ENCODE measurements at regions not wholly inside any gene's neighbourhood (a gene's known extent, or its start where the extent isn't known, plus 50 kb on each side); places are given as distances from the start of the nearest gene placed in this dataset.

- peak; percentile 52 for DNase-seq (ENCODE audit: low spot score)
- Histone ChIP-seq H3K27ac (peak overlapping the region; percentile 72 to 92), H3K4me3 (no peak overlapping the region), H3K9me3 (no peaks in the 10 kb centered on the region), H3K27me3 (no peaks in the 10 kb centered on the region), H3K36me3 (no peaks in the 10 kb centered on the region), H3K4me1 (peaks cover 0 to 20% of the 10 kb centered on the region in 2 donors)
- TF ChIP-seq CTCF (IDR thresholded peaks at IDR 0.05) = no peak
Measured at GRCh38 chr10:33800545-33800944, 466.1 kb upstream of the NRP1 start.

- Histone ChIP-seq H3K9me3 (no peaks in the 10 kb centered on the region), H3K27me3 (no peaks in the 10 kb centered on the region), H3K4me3 (no peak overlapping the region), H3K4me1 (peaks cover 0 to 20% of the 10 kb centered on the region in 2 donors), H3K27ac (peak overlapping the region; percentile 72 to 92), H3K36me3 (no peaks in the 10 kb centered on the region)
- peak; percentile 28 for DNase-seq (ENCODE audit: low spot score)
- no peak for TF ChIP-seq CTCF (IDR thresholded peaks at IDR 0.05)
Measured at GRCh38 chr10:33799944-33800323, 465.5 kb upstream of the NRP1 start.

- H3K36me3 ChIP-seq = no peaks in the 10 kb centered on the region
- H3K9me3 ChIP-seq = no peaks in the 10 kb centered on the region
- peak; percentile 36 for DNase-seq (ENCODE audit: low spot score)
- peaks cover 0 to 20% of the 10 kb centered on the region in 2 donors for H3K4me1 ChIP-seq
- H3K4me3 ChIP-seq = no peak overlapping the region
- TF ChIP-seq CTCF (IDR thresholded peaks at IDR 0.05) = no peak
- H3K27ac ChIP-seq = peak overlapping the region; percentile 72 to 92
- H3K27me3 ChIP-seq = no peaks in the 10 kb centered on the region
Measured at GRCh38 chr10:33799281-33799943, 464.9 kb upstream of the NRP1 start.

- H3K27ac ChIP-seq = peak overlapping the region; percentile 72 to 92
- H3K4me1 ChIP-seq = peaks cover 0 to 20% of the 10 kb centered on the region in 2 donors
- H3K9me3 ChIP-seq = no peaks in the 10 kb centered on the region
- TF ChIP-seq CTCF (IDR thresholded peaks at IDR 0.05) = no peak
- H3K27me3 ChIP-seq = no peaks in the 10 kb centered on the region
- DNase-seq (ENCODE audit: low spot score) = peak; percentile 13
- no peak overlapping the region for H3K4me3 ChIP-seq
- H3K36me3 ChIP-seq = no peaks in the 10 kb centered on the region
Measured at GRCh38 chr10:33798754-33799153, 464.3 kb upstream of the NRP1 start.

- Histone ChIP-seq H3K9me3 (no peaks in the 10 kb centered on the region), H3K4me1 (peaks cover 0 to 20% of the 10 kb centered on the region in 2 donors), H3K27me3 (no peaks in the 10 kb centered on the region), H3K27ac (no peak overlapping the region), H3K36me3 (no peaks in the 10 kb centered on the region), H3K4me3 (no peak overlapping the region)
- DNase-seq (ENCODE audit: low spot score) = no peak
- TF ChIP-seq CTCF (IDR thresholded peaks at IDR 0.05) = no peak
Measured at GRCh38 chr10:33796680-33797079, 462.2 kb upstream of the NRP1 start.

GRCh38 chr10:33795529-33795928 is 461.1 kb upstream of the NRP1 start:
- no peak for TF ChIP-seq CTCF (IDR thresholded peaks at IDR 0.05)
- Histone ChIP-seq H3K9me3 (no peaks in the 10 kb centered on the region), H3K36me3 (no peaks in the 10 kb centered on the region), H3K27ac (no peak overlapping the region), H3K4me3 (no peak overlapping the region), H3K4me1 (peaks cover 0 to 25% of the 10 kb centered on the region in 2 donors), H3K27me3 (no peaks in the 10 kb centered on the region)
- DNase-seq (ENCODE audit: low spot score) = no peak

Data from right atrium auricular region (tissue), 2 donors.